ENCODE measurements at regions not wholly inside any gene's neighbourhood (a gene's known extent, or its start where the extent isn't known, plus 50 kb on each side); places are given as distances from the start of the nearest gene placed in this dataset.

- in situ Hi-C loops (cut with MboI; ENCODE audit: low sequenced_read_pairs) = no loop called here
These were observed 316.0 kb upstream of the NPVF start for GRCh38 chr7:25544254-25544653.

- in situ Hi-C loops (cut with MboI; ENCODE audit: low sequenced_read_pairs) = no loop called here
These were observed 317.1 kb upstream of the NPVF start for GRCh38 chr7:25545124-25546008.

- in situ Hi-C loops (cut with MboI; ENCODE audit: low sequenced_read_pairs) = no loop called here
These were observed 318.0 kb upstream of the NPVF start for GRCh38 chr7:25546306-25546705.

GRCh38 chr7:25549271-25549921, 321.1 kb upstream of the NPVF start:
- in situ Hi-C loops (cut with MboI; ENCODE audit: low sequenced_read_pairs) = no loop called here

GRCh38 chr7:25550149-25550548, 321.9 kb upstream of the NPVF start:
- in situ Hi-C loops (cut with MboI; ENCODE audit: low sequenced_read_pairs) = no loop called here

GRCh38 chr7:25552998-25553397, 324.7 kb upstream of the NPVF start:
- in situ Hi-C loops (cut with MboI; ENCODE audit: low sequenced_read_pairs) = no loop called here

GRCh38 chr7:25553580-25554291, 325.4 kb upstream of the NPVF start:
- in situ Hi-C loops (cut with MboI; ENCODE audit: low sequenced_read_pairs) = no loop called here

GRCh38 chr7:25557379-25557917, 329.2 kb upstream of the NPVF start:
- in situ Hi-C loops (cut with MboI; ENCODE audit: low sequenced_read_pairs) = no loop called here

GRCh38 chr7:25557930-25558329, 329.6 kb upstream of the NPVF start:
- in situ Hi-C loops (cut with MboI; ENCODE audit: low sequenced_read_pairs) = no loop called here

GRCh38 chr7:25558605-25559004, 330.3 kb upstream of the NPVF start:
- in situ Hi-C loops (cut with MboI; ENCODE audit: low sequenced_read_pairs) = no loop called here

- in situ Hi-C loops (cut with MboI; ENCODE audit: low sequenced_read_pairs) = loop anchor here (10.0 kb wide), 1 partner anchor 305 kb away; no protein-coding TSS in a partner anchor
These were observed 331.5 kb upstream of the NPVF start for GRCh38 chr7:25559581-25560367.

GRCh38 chr7:25562673-25563182, 334.4 kb upstream of the NPVF start:
- in situ Hi-C loops (cut with MboI; ENCODE audit: low sequenced_read_pairs) = loop anchor here (10.0 kb wide), 1 partner anchor 308 kb away; no protein-coding TSS in a partner anchor

GRCh38 chr7:25565002-25565401, 336.7 kb upstream of the NPVF start:
- in situ Hi-C loops (cut with MboI; ENCODE audit: low sequenced_read_pairs) = loop anchor here (10.0 kb wide), 1 partner anchor 310 kb away; no protein-coding TSS in a partner anchor

GRCh38 chr7:25565949-25566348, 337.7 kb upstream of the NPVF start:
- in situ Hi-C loops (cut with MboI; ENCODE audit: low sequenced_read_pairs) = loop anchor here (10.0 kb wide), 1 partner anchor 311 kb away; no protein-coding TSS in a partner anchor

- in situ Hi-C loops (cut with MboI; ENCODE audit: low sequenced_read_pairs) = loop anchor here (10.0 kb wide), 1 partner anchor 313 kb away; no protein-coding TSS in a partner anchor
These were observed 339.1 kb upstream of the NPVF start for GRCh38 chr7:25567430-25567829.

GRCh38 chr7:25569765-25570164, 341.5 kb upstream of the NPVF start:
- in situ Hi-C loops (cut with MboI; ENCODE audit: low sequenced_read_pairs) = loop anchor here (10.0 kb wide), 1 partner anchor 315 kb away; no protein-coding TSS in a partner anchor

- in situ Hi-C loops (cut with MboI; ENCODE audit: low sequenced_read_pairs) = no loop called here
These were observed 344.1 kb upstream of the NPVF start for GRCh38 chr7:25572423-25572822.

- in situ Hi-C loops (cut with MboI; ENCODE audit: low sequenced_read_pairs) = loop anchor here (25.0 kb wide), 1 partner anchor 262 kb away; no protein-coding TSS in a partner anchor
These were observed 346.5 kb upstream of the NPVF start for GRCh38 chr7:25574828-25575227.

- in situ Hi-C loops (cut with MboI; ENCODE audit: low sequenced_read_pairs) = loop anchor here (25.0 kb wide), 1 partner anchor 262 kb away; no protein-coding TSS in a partner anchor
These were observed 347.3 kb upstream of the NPVF start for GRCh38 chr7:25575634-25576033.

All from HL-60/S4 treated with retinoic acid at 250 ng/mL for 4 days and 3 days (cell line).